WERI-Rb-1 (cell line): ENCODE measurements at regions not wholly inside any gene's neighbourhood (a gene's known extent, or its start where the extent isn't known, plus 50 kb on each side); places are given as distances from the start of the nearest gene placed in this dataset.
A peak's percentile ranks its signal among the peaks of the same experiment; 100 is the strongest.

Experiments used
- DNase-seq: peaks from one replicate; pipeline ENCODE4 v3.0.0-alpha.2; 2020
- H3K27ac ChIP-seq: fragments of 250-450 bp; sonication (Bioruptor Pico); 2 replicates; pipeline ENCODE4 v1.5.1; 2020; ENCODE audit warnings: mild to moderate bottlenecking, moderate library complexity
- H3K27me3 ChIP-seq: fragments of 250-450 bp; sonication (Bioruptor Pico); 2 replicates; pipeline ENCODE4 v1.5.1; 2021; ENCODE audit warnings: mild to moderate bottlenecking, low read depth, moderate library complexity; ENCODE audit not compliant: insufficient read depth, severe bottlenecking
- H3K36me3 ChIP-seq: fragments of 250-450 bp; sonication (Bioruptor Pico); 2 replicates; pipeline ENCODE4 v1.5.1; 2020; ENCODE audit warnings: mild to moderate bottlenecking, moderate library complexity
- H3K4me3 ChIP-seq: 2 replicates; pipeline ENCODE4 v1.5.1; 2011; ENCODE audit warnings: low read depth, mild to moderate bottlenecking, control low read depth, low read length
- H3K9me3 ChIP-seq: fragments of 250-450 bp; sonication (Bioruptor Pico); 2 replicates; pipeline ENCODE4 v1.5.1; 2021; ENCODE audit warnings: mild to moderate bottlenecking, moderate library complexity; ENCODE audit not compliant: severe bottlenecking
- TF ChIP-seq, protein P1 (sequence below): IDR thresholded peaks from 2 replicates; pipeline ENCODE4 v1.5.1; 2011; ENCODE audit warnings: low read depth, mild to moderate bottlenecking, control low read depth, inconsistent platforms, low read length

DNA sequence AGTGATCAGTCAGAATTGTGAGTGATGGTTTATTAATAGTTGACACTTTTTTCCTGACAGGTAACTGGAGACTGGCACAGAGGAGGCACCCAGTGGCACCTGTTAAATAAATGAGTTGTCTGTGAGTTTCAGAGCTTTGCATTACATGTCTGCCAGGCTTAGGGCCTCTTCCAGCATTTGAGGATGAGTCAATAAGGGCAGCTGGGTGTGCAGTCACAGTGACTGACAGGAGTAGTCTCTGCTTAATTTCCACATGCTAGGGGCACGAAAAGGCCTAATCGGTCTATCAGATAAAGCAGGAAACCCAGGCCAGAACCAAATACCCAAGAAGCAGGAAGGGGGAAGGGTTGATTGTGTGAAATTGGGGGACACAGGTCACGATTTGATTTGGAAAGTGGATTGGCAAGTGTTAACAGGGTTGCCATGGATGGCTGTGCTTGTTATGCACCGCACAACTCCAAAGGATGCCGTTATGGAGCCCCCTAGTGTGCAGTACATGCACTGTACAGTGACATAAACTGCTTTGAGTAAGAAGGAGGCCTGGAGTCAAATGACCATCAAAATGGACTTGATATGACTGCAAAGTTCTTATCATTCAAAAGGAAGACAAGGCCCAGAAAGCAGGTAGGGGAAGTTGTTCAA, 111.9 kb upstream of the GGTLC1 start:
- Histone ChIP-seq H3K4me3 (no peak overlapping the region), H3K27ac (no peak overlapping the region), H3K36me3 (no peaks in the 10 kb centered on the region), H3K9me3 (no peaks in the 10 kb centered on the region), H3K27me3 (no peaks in the 10 kb centered on the region)
- DNase-seq = peak; percentile 51
- TF ChIP-seq, protein P1, sequence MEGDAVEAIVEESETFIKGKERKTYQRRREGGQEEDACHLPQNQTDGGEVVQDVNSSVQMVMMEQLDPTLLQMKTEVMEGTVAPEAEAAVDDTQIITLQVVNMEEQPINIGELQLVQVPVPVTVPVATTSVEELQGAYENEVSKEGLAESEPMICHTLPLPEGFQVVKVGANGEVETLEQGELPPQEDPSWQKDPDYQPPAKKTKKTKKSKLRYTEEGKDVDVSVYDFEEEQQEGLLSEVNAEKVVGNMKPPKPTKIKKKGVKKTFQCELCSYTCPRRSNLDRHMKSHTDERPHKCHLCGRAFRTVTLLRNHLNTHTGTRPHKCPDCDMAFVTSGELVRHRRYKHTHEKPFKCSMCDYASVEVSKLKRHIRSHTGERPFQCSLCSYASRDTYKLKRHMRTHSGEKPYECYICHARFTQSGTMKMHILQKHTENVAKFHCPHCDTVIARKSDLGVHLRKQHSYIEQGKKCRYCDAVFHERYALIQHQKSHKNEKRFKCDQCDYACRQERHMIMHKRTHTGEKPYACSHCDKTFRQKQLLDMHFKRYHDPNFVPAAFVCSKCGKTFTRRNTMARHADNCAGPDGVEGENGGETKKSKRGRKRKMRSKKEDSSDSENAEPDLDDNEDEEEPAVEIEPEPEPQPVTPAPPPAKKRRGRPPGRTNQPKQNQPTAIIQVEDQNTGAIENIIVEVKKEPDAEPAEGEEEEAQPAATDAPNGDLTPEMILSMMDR = peak; percentile 85

DNA sequence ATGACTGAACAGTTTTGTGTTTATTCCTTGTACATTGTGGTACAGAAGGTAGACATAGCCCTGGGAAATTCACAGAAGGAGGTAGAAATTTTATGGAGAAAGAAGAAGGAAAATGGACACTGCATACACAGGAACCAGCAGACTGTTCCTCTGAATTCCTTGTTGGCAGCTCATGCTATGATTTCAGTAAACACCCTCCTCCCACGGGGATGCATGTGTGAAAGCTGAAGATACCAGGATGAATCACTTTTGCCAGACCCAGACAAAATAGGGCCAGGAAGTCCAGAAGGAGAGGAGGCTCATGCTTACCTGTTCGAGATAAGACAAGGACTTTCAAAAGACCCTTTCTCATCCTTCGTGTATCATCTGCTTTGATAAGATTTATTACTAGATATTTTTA, 110.3 kb upstream of the GGTLC1 start:
- H3K4me3 ChIP-seq = no peak overlapping the region
- no peak overlapping the region for H3K27ac ChIP-seq
- no peaks in the 10 kb centered on the region for H3K27me3 ChIP-seq
- no peak for DNase-seq
- TF ChIP-seq, protein P1 = no peak
- H3K36me3 ChIP-seq = no peaks in the 10 kb centered on the region
- H3K9me3 ChIP-seq = no peaks in the 10 kb centered on the region

DNA sequence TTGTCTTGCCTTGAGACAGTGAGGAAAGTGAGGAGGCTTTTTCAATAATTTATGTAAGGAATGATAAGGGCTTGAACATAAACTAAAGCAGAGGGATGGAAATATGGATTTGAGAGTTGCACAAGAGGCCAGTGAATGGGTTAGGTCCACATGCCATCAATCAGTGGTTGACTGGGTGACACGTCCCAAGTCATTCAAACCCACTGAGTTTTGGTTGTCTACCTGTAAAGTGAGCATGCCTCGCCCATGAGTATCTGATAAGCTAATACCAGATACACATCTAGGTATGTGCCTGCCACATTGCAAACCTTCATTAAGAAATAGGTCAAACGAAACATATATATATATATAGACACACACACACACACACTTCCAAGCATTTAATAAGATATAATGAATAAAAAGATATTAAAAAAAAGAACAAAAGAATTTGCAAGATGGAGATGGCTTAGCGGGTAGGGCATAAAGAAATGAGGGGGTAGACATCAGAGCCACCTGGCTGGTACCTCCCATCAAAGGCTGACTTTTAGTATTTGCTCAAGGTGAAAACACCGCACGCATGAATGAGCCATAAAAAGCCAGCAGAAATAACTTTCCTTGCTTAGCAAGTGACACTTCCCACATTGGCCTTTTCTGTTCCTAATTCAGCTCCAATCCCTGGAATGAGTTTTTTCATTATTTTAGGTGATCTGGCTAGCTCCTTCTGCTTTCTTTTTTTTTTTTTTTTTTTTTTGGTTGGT, 109.1 kb upstream of the GGTLC1 start:
- Histone ChIP-seq H3K4me3 (no peak overlapping the region), H3K27ac (no peak overlapping the region), H3K27me3 (no peaks in the 10 kb centered on the region), H3K36me3 (no peaks in the 10 kb centered on the region), H3K9me3 (no peaks in the 10 kb centered on the region)
- TF ChIP-seq, protein P1 = no peak
- no peak for DNase-seq

DNA sequence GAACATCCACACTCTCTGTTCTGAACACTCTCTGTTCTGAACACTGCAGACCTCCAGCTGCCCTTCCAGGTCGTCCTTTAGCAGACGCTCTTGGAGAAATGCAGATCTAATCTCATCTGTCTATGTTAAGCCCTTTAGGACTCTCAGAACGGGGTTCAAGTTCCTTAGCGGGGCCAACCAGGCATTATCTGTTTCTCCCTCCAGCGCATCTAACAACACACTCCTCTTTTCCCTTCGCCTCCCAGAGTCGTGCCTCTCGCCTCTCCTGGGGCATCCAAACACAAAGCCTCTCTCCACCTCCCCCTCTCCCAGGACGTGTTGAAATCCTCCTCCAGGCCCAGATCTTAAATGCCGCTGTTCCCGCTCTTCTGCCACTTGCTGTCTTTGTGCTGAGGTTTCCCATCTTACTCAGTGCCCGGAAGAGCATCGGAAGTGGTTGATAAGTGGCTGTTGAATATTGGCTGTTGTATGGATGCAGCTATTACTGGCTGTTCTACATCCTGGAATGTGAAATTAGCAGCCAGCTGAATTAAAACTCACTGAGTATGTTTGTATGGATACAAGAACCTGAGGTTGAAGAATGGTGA, 108.4 kb upstream of the GGTLC1 start:
- DNase-seq = no peak
- H3K27ac ChIP-seq = no peak overlapping the region

DNA sequence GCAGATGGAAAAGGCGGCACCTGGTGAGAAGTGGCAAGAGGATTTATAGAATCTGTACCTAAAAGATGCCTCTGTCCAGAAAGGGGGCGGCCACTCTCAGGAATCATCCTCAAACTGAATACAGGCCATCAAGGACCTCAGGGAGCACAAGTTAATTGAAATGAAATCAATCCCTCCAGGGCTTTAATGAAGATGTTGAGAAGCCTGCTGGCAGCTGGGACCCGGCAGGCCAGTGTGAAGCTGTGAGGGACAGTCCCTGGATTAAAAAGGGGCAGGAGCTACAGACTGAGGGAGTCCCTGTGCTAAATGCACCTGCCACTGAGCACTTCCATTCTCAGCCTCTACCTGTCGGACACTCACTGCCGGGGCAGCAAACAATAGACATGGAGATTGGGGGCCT, 107.7 kb upstream of the GGTLC1 start:
- Histone ChIP-seq H3K36me3 (no peaks in the 10 kb centered on the region), H3K27me3 (no peaks in the 10 kb centered on the region), H3K27ac (no peak overlapping the region), H3K4me3 (no peak overlapping the region), H3K9me3 (no peaks in the 10 kb centered on the region)
- TF ChIP-seq, protein P1 = no peak
- DNase-seq = peak; percentile 15

More for the DNA sequence above, 108.4 kb upstream of the GGTLC1 start:
- Histone ChIP-seq H3K27me3 (no peaks in the 10 kb centered on the region), H3K9me3 (no peaks in the 10 kb centered on the region), H3K4me3 (no peak overlapping the region), H3K36me3 (no peaks in the 10 kb centered on the region)
- TF ChIP-seq, protein P1 = no peak
